Osteoblast (primary cell): ENCODE measurements at regions not wholly inside any gene's neighbourhood (a gene's known extent, or its start where the extent isn't known, plus 50 kb on each side); places are given as distances from the start of the nearest gene placed in this dataset.
"Not testable (repeated sequence)": the region's sequence is repeated elsewhere in the genome, so short reads cannot be mapped to it uniquely, and the experiment has no call there.

Source experiments
- DNase-seq: peaks from one replicate; pipeline ENCODE4 v3.0.0; 2011; ENCODE audit warnings: low spot score, mixed read lengths; ENCODE audit not compliant: insufficient read length; ENCODE audit errors: missing footprints
- H2AFZ ChIP-seq: 2 replicates; pipeline ENCODE4 v1.6.0; 2011; ENCODE audit warnings: mild to moderate bottlenecking, low read length
- H3K27ac ChIP-seq: 2 replicates; pipeline ENCODE4 v1.5.1; 2011; ENCODE audit warnings: mild to moderate bottlenecking, low read depth, low read length, moderate library complexity
- H3K27me3 ChIP-seq: 2 replicates; pipeline ENCODE4 v1.6.0; 2012; ENCODE audit warnings: mild to moderate bottlenecking, control low read depth, inconsistent platforms, low read length, moderate library complexity; ENCODE audit not compliant: insufficient read depth
- H3K36me3 ChIP-seq: 2 replicates; pipeline ENCODE4 v1.5.1; 2011; ENCODE audit warnings: mild to moderate bottlenecking, low read length, control low read depth, moderate library complexity; ENCODE audit not compliant: insufficient read depth
- H3K4me1 ChIP-seq: 2 replicates; pipeline ENCODE4 v1.5.1; 2011; ENCODE audit warnings: mild to moderate bottlenecking, low read length, control low read depth, moderate library complexity; ENCODE audit not compliant: insufficient read depth
- H3K4me2 ChIP-seq: 2 replicates; pipeline ENCODE4 v1.6.0; 2011; ENCODE audit warnings: mild to moderate bottlenecking, low read length; ENCODE audit not compliant: insufficient read depth
- H3K4me3 ChIP-seq: fragments of 200-600 bp; sonication (generic); 3 replicates; pipeline ENCODE4 v1.5.1; 2012; ENCODE audit warnings: mild to moderate bottlenecking, low read length, inconsistent platforms; ENCODE audit not compliant: insufficient read depth
- H3K79me2 ChIP-seq: 2 replicates; pipeline ENCODE4 v1.6.0; 2012; ENCODE audit warnings: mild to moderate bottlenecking, low read length, control low read depth, inconsistent platforms; ENCODE audit not compliant: insufficient read depth
- H3K9me3 ChIP-seq: 2 replicates; pipeline ENCODE4 v1.5.1; 2011; ENCODE audit warnings: low read depth, low read length, control low read depth
- H4K20me1 ChIP-seq: 2 replicates; pipeline ENCODE4 v1.6.0; 2012; ENCODE audit warnings: mild to moderate bottlenecking, low read length, control low read depth; ENCODE audit not compliant: insufficient read depth
- CTCF ChIP-seq: IDR thresholded peaks from 2 replicates; pipeline ENCODE4 v1.5.1; 2011; ENCODE audit warnings: mild to moderate bottlenecking, low read depth, low read length, moderate library complexity; ENCODE audit errors: extremely low read depth

- Histone ChIP-seq H3K27ac (no peak overlapping the region), H4K20me1 (no peaks in the 10 kb centered on the region), H3K4me2 (no peak overlapping the region), H3K27me3 (no peaks in the 10 kb centered on the region), H2AFZ (no peak overlapping the region), H3K4me3 (no peak overlapping the region), H3K79me2 (no peaks in the 10 kb centered on the region), H3K4me1 (no peaks in the 10 kb centered on the region), H3K9me3 (no peaks in the 10 kb centered on the region), H3K36me3 (no peaks in the 10 kb centered on the region)
- no peak for TF ChIP-seq CTCF
- DNase-seq = no peak
These were observed 147.2 kb downstream of the SEM1 start for GRCh38 chr7:96562458-96562857.

GRCh38 chr7:96561892-96562291 lies 147.8 kb downstream of the SEM1 start:
- Histone ChIP-seq H3K79me2 (no peaks in the 10 kb centered on the region), H3K4me1 (no peaks in the 10 kb centered on the region), H3K9me3 (no peaks in the 10 kb centered on the region), H3K4me2 (no peak overlapping the region), H3K36me3 (no peaks in the 10 kb centered on the region), H3K27ac (no peak overlapping the region), H3K4me3 (no peak overlapping the region), H2AFZ (no peak overlapping the region), H3K27me3 (no peaks in the 10 kb centered on the region), H4K20me1 (no peaks in the 10 kb centered on the region)
- no peak for TF ChIP-seq CTCF
- no peak for DNase-seq

GRCh38 chr7:96558530-96558929 lies 151.1 kb downstream of the SEM1 start:
- DNase-seq = peak; percentile 59
- H2AFZ ChIP-seq = no peak overlapping the region

GRCh38 chr7:96558093-96558492 lies 151.6 kb downstream of the SEM1 start:
- Histone ChIP-seq H3K27ac (no peak overlapping the region), H3K27me3 (no peaks in the 10 kb centered on the region), H2AFZ (no peak overlapping the region), H3K4me2 (no peak overlapping the region), H3K4me1 (no peaks in the 10 kb centered on the region), H3K9me3 (no peaks in the 10 kb centered on the region), H3K79me2 (no peaks in the 10 kb centered on the region), H4K20me1 (no peaks in the 10 kb centered on the region), H3K4me3 (no peak overlapping the region), H3K36me3 (no peaks in the 10 kb centered on the region)
- no peak for DNase-seq
- TF ChIP-seq CTCF = no peak

More at GRCh38 chr7:96558530-96558929, 151.1 kb downstream of the SEM1 start:
- H3K27ac ChIP-seq = no peak overlapping the region
- H3K4me3 ChIP-seq = no peak overlapping the region
- no peaks in the 10 kb centered on the region for H3K27me3 ChIP-seq
- H4K20me1 ChIP-seq = no peaks in the 10 kb centered on the region
- H3K79me2 ChIP-seq = no peaks in the 10 kb centered on the region
- H3K4me2 ChIP-seq = no peak overlapping the region
- no peak for TF ChIP-seq CTCF
- no peaks in the 10 kb centered on the region for H3K9me3 ChIP-seq
- H3K36me3 ChIP-seq = no peaks in the 10 kb centered on the region
- no peaks in the 10 kb centered on the region for H3K4me1 ChIP-seq

GRCh38 chr7:96557598-96557997 lies 152.0 kb downstream of the SEM1 start:
- not testable (repeated sequence) for H4K20me1 ChIP-seq, H3K4me3 ChIP-seq, H3K79me2 ChIP-seq, H3K27ac ChIP-seq, H3K27me3 ChIP-seq, H3K4me2 ChIP-seq, H3K4me1 ChIP-seq, H2AFZ ChIP-seq, H3K36me3 ChIP-seq, H3K9me3 ChIP-seq, DNase-seq
